NCI-H1417 (cell line): ENCODE measurements at regions not wholly inside any gene's neighbourhood (a gene's known extent, or its start where the extent isn't known, plus 50 kb on each side); places are given as distances from the start of the nearest gene placed in this dataset.
"Not testable (repeated sequence)": the region's sequence is repeated elsewhere in the genome, so short reads cannot be mapped to it uniquely, and the experiment has no call there.

Experiments
- DNase-seq, 3 experiments: peaks; one replicate each; lab custom pipeline; 2025; lab: John Stamatoyannopoulos, UW

DNA sequence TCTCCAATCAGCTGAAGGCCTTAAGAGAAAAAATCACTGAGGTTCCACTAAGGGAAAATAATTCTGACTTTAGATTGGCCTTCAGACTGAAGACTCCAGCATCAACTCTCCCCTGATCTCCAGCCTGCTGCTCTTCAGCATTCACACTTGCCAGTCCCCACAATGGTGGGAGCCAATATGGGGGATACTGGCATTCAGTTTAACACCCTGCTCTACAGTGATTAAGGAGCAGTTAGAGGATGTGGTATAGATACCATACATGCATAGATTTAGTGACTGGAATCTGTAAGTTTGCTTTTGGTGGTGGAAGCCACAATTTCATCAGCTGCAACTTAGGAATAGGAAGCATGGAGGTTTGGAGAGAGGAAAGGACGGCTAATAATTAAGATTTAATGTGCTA is 2017.7 kb upstream of the CDH6 start:
- DNase-seq, result no peak

DNA sequence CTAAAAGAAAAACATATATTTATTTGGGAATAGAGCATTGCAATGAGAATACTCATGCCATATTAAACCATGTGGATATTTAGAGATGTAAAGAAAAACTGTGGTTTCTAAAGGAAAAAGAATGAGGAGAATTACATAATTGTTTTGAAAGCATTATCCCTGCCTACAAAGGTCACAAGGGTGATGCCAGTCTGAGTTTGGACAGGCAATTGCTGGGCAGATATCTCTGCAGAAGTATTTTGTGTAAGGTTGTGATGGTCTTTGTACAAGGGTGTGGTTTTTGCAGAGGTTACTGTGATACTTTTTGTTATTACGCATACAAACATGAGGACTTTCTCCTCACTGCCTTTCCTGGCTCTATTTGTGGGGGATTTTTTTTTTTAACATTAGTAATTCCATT is 2022.9 kb upstream of the CDH6 start:
- no peak for DNase-seq

DNA sequence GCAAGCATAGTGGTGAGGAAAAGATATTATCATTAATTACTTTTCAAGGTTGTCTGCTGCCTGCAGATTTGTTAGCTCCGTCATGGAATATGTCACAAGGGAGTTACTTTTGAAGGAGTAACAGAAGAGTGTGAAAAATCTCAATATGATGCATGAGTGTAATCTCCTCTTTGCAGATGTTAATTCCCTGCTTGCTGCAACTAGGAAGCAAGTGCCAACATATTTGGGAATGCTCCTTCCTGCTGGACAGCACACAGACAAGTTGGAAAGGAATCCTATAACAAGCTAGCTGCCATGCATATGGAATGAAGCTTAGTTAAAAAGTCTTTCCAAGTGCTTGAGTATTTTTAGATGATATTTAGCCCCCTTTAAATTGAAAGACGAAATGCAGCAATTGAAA is 2023.6 kb upstream of the CDH6 start:
- DNase-seq, result no peak

DNA sequence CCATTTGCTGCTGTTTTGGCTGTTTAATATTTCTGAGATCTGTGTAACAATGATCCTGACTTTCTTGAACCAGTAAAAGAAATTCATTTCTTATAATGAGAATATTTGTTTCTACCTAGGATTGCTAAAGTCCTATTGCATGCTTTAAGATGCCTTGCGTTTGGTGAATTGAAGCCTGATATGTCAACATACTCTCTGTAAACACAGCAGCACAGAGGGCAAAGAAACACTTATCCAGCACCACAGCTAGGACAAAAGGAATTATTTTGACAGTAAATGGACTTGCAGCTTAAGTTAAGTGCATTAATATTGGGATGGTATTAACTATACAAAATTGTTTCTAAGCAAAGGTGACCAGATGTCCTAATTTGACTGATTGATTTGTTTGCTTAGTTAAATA is 2031.2 kb upstream of the CDH6 start:
- peak in 2 of 3 experiments; percentile 60 to 94 for DNase-seq

GRCh38 chr5:29161399-29162291 is 2031.8 kb upstream of the CDH6 start:
- peak in 2 of 3 experiments; percentile 56 to 64 for DNase-seq

GRCh38 chr5:29157975-29158374 is 2035.5 kb upstream of the CDH6 start:
- DNase-seq, result no peak

DNA sequence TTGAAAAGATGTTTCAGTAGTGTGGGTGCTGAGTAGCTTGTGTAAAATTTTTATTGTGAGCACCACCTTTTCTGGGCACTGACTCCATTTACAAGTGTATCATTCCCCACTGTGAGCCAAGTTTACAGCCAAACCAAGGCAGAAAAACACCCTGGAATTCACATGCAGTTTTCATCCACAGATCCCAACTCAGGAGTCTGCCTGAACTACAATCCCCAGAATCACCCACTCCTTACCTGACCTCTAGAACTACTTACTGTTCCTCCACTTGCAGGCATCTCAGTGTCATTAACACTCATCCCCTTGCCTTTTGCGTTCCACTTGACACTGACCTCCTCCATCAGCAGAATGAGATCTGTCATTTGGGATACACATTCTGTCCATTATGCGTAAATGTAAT is 2042.6 kb upstream of the CDH6 start:
- peak in 1 of 3 experiments; percentile 24 for DNase-seq

DNA sequence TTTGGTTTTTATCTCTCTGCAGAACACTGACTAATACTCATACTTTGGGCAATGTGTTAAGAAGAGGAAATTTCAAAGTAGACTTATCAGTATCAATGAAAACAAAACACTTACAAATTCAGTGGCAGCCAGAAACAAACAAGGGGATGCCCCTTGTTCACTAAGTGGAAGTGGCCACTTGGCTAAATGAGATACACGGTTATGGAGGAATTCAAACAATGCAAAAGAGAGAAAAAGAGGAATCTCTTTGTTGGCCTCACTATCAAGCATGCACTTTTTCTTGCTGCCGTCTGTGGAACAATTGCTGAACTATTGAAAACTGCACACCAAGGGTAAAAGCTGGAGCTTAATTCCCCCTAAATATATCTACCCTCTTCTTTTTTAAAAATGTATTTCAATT is 2044.9 kb upstream of the CDH6 start:
- no peak for DNase-seq

GRCh38 chr5:29148073-29148472 is 2045.4 kb upstream of the CDH6 start:
- DNase-seq, result no peak

- no peak for DNase-seq
Measured at GRCh38 chr5:29143266-29143665, 2050.2 kb upstream of the CDH6 start.

DNA sequence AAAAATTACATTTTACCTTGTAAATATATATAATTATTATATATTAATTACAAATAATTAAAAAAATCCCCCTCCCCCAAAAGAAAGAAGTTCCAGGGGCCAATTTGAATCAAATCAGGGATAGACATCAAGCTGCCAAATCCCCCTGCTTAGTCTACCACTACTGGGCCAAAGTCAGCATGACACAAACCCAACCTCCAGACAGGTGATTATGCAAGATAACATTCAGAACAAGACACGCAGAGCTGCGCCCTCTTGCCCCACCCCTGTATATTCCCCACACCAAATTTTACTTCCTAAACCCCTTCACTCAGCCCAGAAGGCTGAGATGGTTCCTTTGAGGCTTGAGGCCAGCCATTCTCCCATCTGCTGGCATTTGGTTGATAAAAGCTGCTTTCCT is 2059.1 kb upstream of the CDH6 start:
- DNase-seq, result no peak

GRCh38 chr5:29131285-29131684 is 2062.2 kb upstream of the CDH6 start:
- DNase-seq, result no peak

DNA sequence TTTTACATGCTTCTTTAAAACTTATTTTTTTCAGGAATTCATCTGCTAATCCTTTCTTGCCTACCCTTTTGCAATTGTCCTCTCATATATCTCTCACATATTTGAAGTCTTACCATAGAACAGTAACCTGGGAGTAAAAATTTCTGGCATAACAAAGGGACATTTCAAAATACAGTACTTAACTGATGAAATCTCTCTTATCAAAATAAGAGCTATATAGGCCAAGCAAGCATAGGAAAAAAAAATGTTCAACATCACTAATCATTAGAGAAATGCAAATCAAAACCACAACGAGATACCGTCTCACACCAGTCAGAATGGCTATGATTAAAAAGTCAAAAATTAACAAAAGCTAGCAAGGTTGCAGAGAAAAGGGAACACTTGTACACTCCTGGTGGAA is 2062.7 kb upstream of the CDH6 start:
- DNase-seq, result no peak

DNA sequence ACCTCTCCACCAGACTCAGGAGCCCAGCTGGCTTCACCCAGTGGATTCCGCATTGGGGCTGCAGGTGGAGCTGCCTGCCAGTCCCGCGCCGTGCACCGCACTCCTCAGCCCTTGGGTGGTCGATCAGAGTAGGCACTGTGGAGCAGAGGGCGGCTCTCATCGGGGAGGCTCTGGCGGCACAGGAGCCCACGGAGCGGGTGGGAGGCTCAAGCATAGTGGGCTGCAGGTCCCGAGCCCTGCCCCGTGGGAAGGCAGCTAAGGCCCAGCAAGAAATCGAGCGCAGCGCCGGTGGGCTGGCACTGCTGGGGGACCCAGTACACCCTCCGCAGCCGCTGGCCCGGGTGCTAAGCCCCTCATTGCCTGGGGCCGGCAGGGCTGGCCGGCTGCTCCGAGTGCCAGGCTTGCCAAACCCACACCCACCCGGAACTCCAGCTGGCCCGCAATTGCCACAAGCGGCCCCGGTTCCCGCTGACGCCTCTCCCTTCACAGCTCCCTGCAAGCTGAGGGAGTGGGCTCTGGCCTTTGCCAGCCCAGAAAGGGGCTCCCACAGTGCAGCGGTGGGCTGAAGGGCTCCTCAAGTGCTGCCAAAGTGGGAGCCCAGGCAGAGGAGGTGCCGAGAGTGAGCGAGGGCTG is 2065.8 kb upstream of the CDH6 start:
- not testable (repeated sequence) for DNase-seq

DNA sequence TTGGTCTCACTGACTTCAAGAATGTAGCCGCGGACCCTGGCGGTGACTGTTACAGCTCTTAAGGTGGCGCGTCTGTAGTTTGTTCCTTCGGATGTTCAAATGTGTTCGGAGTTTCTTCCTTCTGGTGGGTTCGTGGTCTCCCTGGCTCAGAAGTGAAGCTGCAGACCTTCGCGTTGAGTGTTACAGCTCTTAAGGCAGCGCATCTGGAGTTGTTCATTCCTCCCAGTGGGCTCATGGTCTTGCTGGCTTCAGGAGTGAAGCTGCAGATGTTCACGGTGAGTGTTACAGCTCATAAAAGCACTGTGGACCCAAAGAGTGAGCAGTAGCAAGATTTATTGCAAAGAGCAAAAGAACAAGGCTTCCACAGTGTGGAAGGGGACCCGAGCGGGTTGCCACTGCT is 2067.0 kb upstream of the CDH6 start:
- not testable (repeated sequence) for DNase-seq

DNA sequence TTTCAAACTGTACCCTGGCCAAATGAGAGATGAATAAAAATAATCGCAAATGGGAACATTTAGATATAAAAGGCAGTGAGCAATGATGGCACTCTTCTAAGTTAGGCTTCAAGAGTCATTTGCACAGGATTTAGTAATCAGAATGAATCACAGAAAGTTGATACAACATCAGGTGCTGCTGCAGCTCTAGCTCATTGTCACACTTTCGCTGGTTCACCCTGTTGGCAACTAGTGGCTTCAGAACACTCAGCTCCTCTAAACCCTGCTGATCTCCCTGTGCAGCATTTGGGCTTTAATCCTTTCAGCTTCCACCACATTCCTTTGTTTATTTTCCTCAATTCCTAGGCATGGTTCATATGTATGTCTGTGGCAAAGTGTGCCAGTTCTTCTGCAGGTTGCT is 2071.2 kb upstream of the CDH6 start:
- DNase-seq, result no peak

DNA sequence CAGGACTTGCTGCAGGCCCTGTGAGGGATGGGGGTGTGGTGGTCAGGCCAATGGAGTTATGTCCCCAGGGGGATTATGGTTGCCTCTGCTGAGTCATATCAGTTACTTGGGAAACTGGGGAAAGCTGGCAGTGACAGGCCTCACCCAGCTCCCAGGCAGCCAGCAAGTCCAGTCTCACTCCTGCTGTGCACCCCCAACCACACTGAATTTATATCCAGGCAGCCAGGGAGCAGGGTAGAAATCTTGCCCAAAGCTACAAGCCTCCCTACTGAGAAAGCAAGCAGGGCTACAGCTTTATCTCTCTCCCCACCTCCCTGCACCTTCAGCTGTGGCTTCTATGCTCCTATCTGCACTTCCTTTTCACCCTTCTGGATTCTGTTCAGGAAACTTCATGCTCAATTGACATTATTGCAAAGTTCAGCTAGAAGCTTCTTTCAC is 2076.0 kb upstream of the CDH9 start:
- DNase-seq, result no peak

- DNase-seq, result no peak
Measured at GRCh38 chr5:29113516-29113915, 2075.1 kb upstream of the CDH9 start.

DNA sequence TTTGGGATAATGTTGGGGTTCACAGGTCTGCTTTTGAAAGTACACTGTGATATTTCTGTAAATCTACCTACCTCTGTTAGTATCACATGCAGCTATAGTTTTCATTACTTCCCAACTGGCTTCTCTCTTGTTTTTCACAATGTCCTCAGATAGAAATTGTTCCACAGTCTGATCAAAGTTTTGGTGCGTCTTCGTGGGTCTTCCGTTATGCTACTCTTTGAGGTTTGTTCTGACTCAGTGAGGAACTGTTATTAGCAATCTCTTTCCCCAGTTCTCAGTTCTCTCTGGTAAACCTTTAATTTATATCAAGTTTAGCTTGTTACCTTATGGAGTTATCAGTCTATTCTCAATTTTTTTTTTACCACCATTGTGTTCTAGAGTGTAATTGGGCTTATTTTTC is 2061.2 kb upstream of the CDH9 start:
- DNase-seq, result no peak

- no peak for DNase-seq
Measured at GRCh38 chr5:29089591-29090130, 2051.3 kb upstream of the CDH9 start.

DNA sequence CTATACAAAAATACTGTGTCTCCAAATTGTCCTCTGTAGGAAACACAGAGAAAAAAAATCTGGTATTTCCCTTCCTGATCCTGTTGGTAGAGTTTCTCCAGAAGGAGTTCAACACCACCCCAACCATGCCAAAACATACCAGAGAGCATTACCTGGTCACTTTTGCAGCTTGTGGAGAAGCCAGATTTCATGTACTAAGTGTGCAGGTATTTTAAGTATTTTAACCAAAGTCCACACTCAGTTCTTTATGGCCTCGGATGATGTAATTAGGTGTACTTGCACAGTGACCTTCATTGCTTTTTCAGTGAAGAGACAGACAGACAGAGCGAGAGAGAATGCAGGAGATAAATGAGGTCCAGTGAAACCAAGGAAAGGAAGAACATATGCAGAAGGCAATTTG is 2046.8 kb upstream of the CDH9 start:
- DNase-seq, result no peak

DNA sequence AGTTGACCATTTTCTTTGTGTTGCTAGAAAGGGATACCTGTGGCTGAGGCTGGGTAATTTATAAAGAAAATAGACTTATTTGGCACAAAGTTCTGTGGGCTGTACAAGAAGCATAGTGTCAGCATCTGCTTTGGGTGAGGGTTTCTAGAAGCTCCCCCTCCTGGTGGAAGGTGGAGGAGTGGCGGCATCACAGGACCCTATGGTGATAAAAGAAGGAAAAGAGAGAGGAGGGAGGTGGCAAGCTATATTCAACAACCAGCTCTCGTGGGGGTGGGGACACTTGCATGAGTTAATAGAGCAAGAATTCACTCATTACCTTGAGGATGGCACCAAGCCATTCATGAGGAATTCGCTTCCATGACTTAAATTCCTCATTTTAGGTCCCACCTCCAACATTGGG is 2041.4 kb upstream of the CDH9 start:
- no peak for DNase-seq

GRCh38 chr5:29077451-29077850 is 2039.1 kb upstream of the CDH9 start:
- no peak for DNase-seq

GRCh38 chr5:29069104-29069402 is 2030.7 kb upstream of the CDH9 start:
- DNase-seq, result no peak
